ENCODE measurements at regions not wholly inside any gene's neighbourhood (a gene's known extent, or its start where the extent isn't known, plus 50 kb on each side); places are given as distances from the start of the nearest gene placed in this dataset.

- DNase-seq = no peak
Measured at GRCh38 chr4:41859087-41859486, 76.1 kb upstream of the TMEM33 start.

DNA sequence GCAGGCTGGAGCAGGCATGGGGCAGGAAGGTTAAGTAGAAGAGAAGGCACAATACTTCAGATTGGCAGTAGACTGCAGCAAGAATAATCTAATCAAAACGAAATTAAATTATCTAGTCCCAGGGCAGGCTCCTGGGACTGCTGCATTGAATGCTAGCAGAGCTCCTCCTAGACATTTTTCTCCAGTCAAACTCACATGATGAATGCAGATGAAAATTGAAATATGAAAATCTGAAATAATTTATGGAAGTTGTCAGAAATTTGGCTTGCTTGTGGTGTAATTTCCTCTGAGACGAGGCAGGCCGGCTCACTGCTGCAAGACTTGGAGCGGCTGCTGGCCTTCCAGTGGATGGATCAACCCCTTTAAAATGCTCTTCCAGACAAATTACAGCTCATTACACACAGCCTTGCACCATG, 78.0 kb upstream of the TMEM33 start:
- DNase-seq = no peak

- DNase-seq = no peak
Measured at GRCh38 chr4:41856797-41857196, 78.4 kb upstream of the TMEM33 start.

DNA sequence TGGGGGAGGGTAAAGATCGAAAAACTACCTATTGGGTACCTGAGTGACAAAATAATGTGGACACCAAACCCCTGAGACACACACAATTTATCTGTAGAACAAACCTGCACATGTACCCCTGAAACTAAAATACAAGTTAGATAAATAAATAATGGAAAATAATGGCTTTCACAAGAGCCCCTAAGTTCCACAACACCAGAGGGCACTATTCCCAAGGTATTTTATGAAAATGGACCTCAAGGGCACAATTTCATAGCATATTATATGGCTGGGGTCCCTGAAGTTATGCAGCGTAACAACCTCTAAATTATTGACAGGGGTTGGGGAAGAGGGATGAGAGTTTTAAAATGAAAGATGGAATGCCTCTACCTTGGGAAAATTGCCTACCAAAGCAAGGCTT, 81.3 kb upstream of the TMEM33 start:
- no peak for DNase-seq

GRCh38 chr4:41852229-41852628, 83.0 kb upstream of the TMEM33 start:
- no peak for DNase-seq

DNA sequence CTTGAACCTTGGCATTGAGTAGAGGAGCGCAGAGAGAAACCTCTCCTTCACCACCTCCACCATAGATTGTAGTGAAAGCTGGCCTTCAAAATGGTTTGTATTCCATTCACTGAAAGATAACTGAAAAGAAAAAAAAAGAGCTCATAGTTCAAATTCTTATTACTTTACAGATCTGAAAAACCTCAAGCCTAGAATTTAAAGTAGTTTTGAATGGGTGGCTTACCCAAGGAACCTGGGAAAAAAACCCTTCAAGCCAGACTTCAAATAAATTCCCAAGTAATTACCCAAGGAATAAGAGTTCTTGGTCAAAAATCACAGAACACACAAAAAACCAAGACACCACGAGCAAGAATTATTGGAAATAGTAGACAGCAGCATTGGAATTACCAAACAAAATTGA, 83.6 kb upstream of the TMEM33 start:
- no peak for DNase-seq

DNA sequence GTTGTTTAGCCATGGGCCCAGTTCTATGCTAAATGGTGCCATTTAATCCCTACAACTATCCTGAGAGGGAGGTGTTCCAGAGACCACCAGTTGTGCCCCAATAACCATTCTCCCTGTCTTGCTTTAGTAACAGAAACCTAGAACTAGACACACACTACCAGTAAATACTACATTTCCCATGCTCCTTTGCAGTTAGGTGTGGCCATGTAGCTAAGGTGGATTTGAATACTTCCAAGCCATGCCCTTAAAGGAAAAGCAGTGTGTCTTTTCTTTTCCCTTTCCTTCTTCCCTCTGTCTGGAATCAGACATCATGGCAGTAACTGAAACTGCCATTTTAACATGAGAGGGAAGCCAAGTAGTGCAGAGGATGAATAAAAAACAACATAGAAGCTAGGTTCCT, 90.9 kb upstream of the TMEM33 start:
- DNase-seq = no peak

- no peak for DNase-seq
Measured at GRCh38 chr4:41839916-41840854, 91.7 kb upstream of the PHOX2B start.

- no peak for DNase-seq
Measured at GRCh38 chr4:41838590-41838989, 90.1 kb upstream of the PHOX2B start.

DNA sequence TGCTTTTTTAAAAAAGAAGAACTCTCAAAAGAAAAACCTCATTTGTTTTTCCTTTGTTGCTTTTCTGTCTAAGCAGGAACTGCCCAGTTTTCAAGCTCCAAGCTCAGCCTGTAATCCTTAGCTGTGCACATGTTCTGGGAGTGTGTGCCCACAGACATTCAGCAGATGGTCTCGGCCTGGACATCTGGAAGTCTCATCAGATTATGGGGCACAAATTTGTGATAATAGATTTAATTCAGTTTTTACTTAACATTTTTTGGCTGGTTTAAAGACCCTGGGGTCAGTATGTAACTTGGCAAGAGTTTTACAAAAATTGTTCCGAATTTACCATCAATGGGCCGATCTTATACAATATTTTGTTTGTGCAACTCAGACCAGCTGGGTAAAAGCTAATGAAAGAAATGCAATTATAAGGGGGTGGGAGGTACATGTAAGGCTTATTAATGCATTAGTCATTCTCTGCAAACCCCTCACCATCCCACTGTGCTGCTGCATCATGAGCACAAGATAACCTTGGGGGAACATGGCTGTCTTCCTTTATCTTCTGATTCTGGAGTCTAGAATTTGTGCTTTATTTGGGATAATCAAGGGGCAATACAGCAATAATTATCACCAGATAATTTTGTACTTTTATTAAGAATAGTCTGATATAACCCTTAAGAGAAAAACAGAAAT, 86.9 kb upstream of the PHOX2B start:
- no peak for DNase-seq

- no peak for DNase-seq
Measured at GRCh38 chr4:41832961-41833360, 84.4 kb upstream of the PHOX2B start.

GRCh38 chr4:41822325-41822724, 73.8 kb upstream of the PHOX2B start:
- DNase-seq = no peak

- DNase-seq = no peak
Measured at GRCh38 chr4:41820473-41820872, 71.9 kb upstream of the PHOX2B start.

DNA sequence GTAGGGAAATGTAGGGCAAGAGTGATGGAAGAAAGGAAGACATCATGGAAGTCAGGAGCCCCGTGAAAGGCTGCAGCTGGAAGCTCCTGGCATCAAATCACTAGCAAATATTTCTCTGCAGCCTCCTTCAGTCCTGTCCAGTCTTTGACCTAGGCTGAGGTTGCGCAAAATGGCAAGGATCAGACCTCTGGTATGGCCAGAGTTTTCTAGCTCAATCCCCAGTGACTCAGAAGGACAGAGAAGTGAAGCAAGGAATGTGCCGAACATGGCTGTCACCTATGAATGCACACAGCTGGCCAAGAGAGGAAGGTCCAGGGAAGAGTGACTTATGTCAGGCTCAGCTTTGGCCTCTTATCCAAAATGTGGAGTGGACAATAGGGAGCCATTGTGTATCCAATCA, 71.1 kb upstream of the PHOX2B start:
- DNase-seq = no peak

DNA sequence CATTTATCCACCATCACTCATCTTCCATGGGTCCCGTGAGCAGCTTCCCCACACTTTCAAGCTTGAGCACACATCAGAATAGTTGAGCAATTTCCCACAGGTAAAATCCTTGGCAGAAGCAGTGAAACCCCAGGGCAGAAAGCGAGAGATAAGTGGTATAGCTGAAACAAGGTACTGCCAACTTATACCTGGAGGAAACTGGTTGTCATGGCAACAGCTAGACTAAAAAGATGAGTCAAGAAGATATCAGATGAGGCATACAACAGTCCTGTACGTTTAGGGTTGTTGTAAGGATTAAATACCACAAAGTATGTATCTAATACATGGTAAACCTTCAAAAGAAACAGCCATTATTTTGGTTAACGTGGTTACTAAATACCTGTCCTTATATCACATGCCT, 66.9 kb upstream of the PHOX2B start:
- no peak for DNase-seq

- DNase-seq = no peak
Measured at GRCh38 chr4:41814565-41814964, 66.0 kb upstream of the PHOX2B start.

DNA sequence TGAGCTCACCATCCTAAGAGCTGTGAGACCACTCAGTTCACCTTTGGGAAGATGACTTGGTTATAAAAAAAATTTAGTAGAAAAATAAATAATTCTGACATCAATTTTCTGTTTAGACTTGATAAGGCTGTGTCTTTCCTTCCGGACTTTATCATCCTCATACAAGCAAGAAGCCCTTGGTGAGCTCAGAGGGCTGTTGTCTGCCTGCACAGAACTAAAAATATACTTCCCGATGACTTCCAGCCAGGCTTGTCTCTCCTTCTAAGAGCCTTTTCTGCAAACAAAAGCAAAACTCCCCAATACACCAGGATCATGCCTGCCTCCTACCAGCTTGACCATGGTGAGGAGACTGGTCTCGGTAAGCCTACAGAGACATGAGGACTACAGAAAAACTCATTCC, 58.3 kb upstream of the PHOX2B start:
- no peak for DNase-seq

- DNase-seq = no peak
Measured at GRCh38 chr4:41802590-41802989, 54.1 kb upstream of the PHOX2B start.

- DNase-seq = no peak
Measured at GRCh38 chr4:41799126-41799525, 50.6 kb upstream of the PHOX2B start.

All from skin of body (tissue), 1 donor.